ENCODE measurements at regions not wholly inside any gene's neighbourhood (a gene's known extent, or its start where the extent isn't known, plus 50 kb on each side); places are given as distances from the start of the nearest gene placed in this dataset.
"Not testable (repeated sequence)": the region's sequence is repeated elsewhere in the genome, so short reads cannot be mapped to it uniquely, and the experiment has no call there.

GRCh38 chr9:62844681-62845185 is 1654.9 kb downstream of the SPATA31A7 start:
- H3K36me3 ChIP-seq; H3K4me1 ChIP-seq; intact Hi-C loops (cut with DNase I; ENCODE audit: low total_unique reads); H3K4me3 ChIP-seq; H3K27ac ChIP-seq: not testable (repeated sequence)
- peaks cover 3 to 11% (median 7%) of the 10 kb centered on the region in 3 donors for H3K9me3 ChIP-seq
- DNase-seq: peak in 1 of 2 donors; percentile 58
- peaks cover 0 to 11% of the 10 kb centered on the region in 2 donors for H3K27me3 ChIP-seq

- peaks cover 0 to 12% of the 10 kb centered on the region in 2 donors for H3K27me3 ChIP-seq
- H3K4me3 ChIP-seq; H3K36me3 ChIP-seq; H3K27ac ChIP-seq; H3K9me3 ChIP-seq; intact Hi-C loops (cut with DNase I; ENCODE audit: low total_unique reads); H3K4me1 ChIP-seq: not testable (repeated sequence)
- DNase-seq: peak in 1 of 2 donors; percentile 38
These were observed 1658.4 kb downstream of the SPATA31A7 start for GRCh38 chr9:62848258-62848657.

GRCh38 chr9:62849991-62850390 is 1660.2 kb downstream of the SPATA31A7 start:
- H3K27ac ChIP-seq; H3K27me3 ChIP-seq; H3K4me1 ChIP-seq; intact Hi-C loops (cut with DNase I; ENCODE audit: low total_unique reads); H3K4me3 ChIP-seq; DNase-seq; H3K9me3 ChIP-seq; H3K36me3 ChIP-seq: not testable (repeated sequence)

- H3K4me3 ChIP-seq; H3K9me3 ChIP-seq; H3K4me1 ChIP-seq; H3K36me3 ChIP-seq; H3K27me3 ChIP-seq; intact Hi-C loops (cut with DNase I; ENCODE audit: low total_unique reads); H3K27ac ChIP-seq: not testable (repeated sequence)
- peak in 1 of 2 donors; percentile 56 for DNase-seq
These were observed 1667.4 kb downstream of the SPATA31A7 start for GRCh38 chr9:62857280-62857679.

GRCh38 chr9:62858240-62858639 is 1668.4 kb downstream of the SPATA31A7 start:
- DNase-seq; H3K9me3 ChIP-seq; H3K27ac ChIP-seq; H3K4me3 ChIP-seq; H3K36me3 ChIP-seq; H3K4me1 ChIP-seq; intact Hi-C loops (cut with DNase I; ENCODE audit: low total_unique reads): not testable (repeated sequence)
- peaks cover 0 to 15% of the 10 kb centered on the region in 2 donors for H3K27me3 ChIP-seq

GRCh38 chr9:62860939-62861860 is 1671.4 kb downstream of the SPATA31A7 start:
- peaks cover 0 to 25% of the 10 kb centered on the region in 2 donors for H3K27me3 ChIP-seq

GRCh38 chr9:62862180-62862579 is 1672.3 kb downstream of the SPATA31A7 start:
- DNase-seq; intact Hi-C loops (cut with DNase I; ENCODE audit: low total_unique reads); H3K36me3 ChIP-seq; H3K4me3 ChIP-seq; H3K9me3 ChIP-seq; H3K27ac ChIP-seq; H3K4me1 ChIP-seq: not testable (repeated sequence)
- H3K27me3 ChIP-seq: peaks cover 0 to 25% of the 10 kb centered on the region in 2 donors

More at GRCh38 chr9:62860939-62861860, 1671.4 kb downstream of the SPATA31A7 start:
- H3K36me3 ChIP-seq; intact Hi-C loops (cut with DNase I; ENCODE audit: low total_unique reads); H3K27ac ChIP-seq; H3K9me3 ChIP-seq; H3K4me1 ChIP-seq; H3K4me3 ChIP-seq: not testable (repeated sequence)
- DNase-seq: peak in 1 of 2 donors; percentile 62

- DNase-seq: peak in 1 of 2 donors; percentile 59
- H3K9me3 ChIP-seq; H3K27ac ChIP-seq; H3K4me1 ChIP-seq; intact Hi-C loops (cut with DNase I; ENCODE audit: low total_unique reads); H3K4me3 ChIP-seq; H3K36me3 ChIP-seq: not testable (repeated sequence)
- H3K27me3 ChIP-seq: peaks cover 0 to 28% of the 10 kb centered on the region in 2 donors
These were observed 1673.5 kb downstream of the SPATA31A7 start for GRCh38 chr9:62863319-62863718.

- H3K27ac ChIP-seq; intact Hi-C loops (cut with DNase I; ENCODE audit: low total_unique reads); H3K4me1 ChIP-seq; H3K9me3 ChIP-seq; H3K4me3 ChIP-seq; DNase-seq; H3K36me3 ChIP-seq: not testable (repeated sequence)
- peaks cover 0 to 31% of the 10 kb centered on the region in 2 donors for H3K27me3 ChIP-seq
These were observed 1674.0 kb downstream of the SPATA31A7 start for GRCh38 chr9:62863867-62864266.

- DNase-seq: peak in 1 of 2 donors; percentile 73
- intact Hi-C loops (cut with DNase I; ENCODE audit: low total_unique reads); H3K9me3 ChIP-seq; H3K4me1 ChIP-seq; H3K27ac ChIP-seq; H3K4me3 ChIP-seq; H3K36me3 ChIP-seq: not testable (repeated sequence)
- peaks cover 0 to 31% of the 10 kb centered on the region in 2 donors for H3K27me3 ChIP-seq
These were observed 1674.9 kb downstream of the SPATA31A7 start for GRCh38 chr9:62864481-62865469.

GRCh38 chr9:62869061-62869460 is 1679.2 kb downstream of the SPATA31A7 start:
- H3K4me3 ChIP-seq; DNase-seq; H3K36me3 ChIP-seq; H3K27ac ChIP-seq; H3K9me3 ChIP-seq; intact Hi-C loops (cut with DNase I; ENCODE audit: low total_unique reads); H3K4me1 ChIP-seq: not testable (repeated sequence)
- H3K27me3 ChIP-seq: peaks cover 0 to 13% of the 10 kb centered on the region in 2 donors

- intact Hi-C loops (cut with DNase I; ENCODE audit: low total_unique reads); H3K9me3 ChIP-seq; DNase-seq; H3K36me3 ChIP-seq; H3K27ac ChIP-seq; H3K4me3 ChIP-seq; H3K4me1 ChIP-seq: not testable (repeated sequence)
- peaks cover 0 to 17% of the 10 kb centered on the region in 2 donors for H3K27me3 ChIP-seq
These were observed 1681.9 kb downstream of the SPATA31A7 start for GRCh38 chr9:62871765-62872164.

GRCh38 chr9:62874213-62874612 is 1684.4 kb downstream of the SPATA31A7 start:
- peak in 1 of 2 donors; percentile 59 for DNase-seq
- H3K9me3 ChIP-seq; H3K27ac ChIP-seq; H3K36me3 ChIP-seq; H3K4me1 ChIP-seq; intact Hi-C loops (cut with DNase I; ENCODE audit: low total_unique reads); H3K4me3 ChIP-seq: not testable (repeated sequence)
- peaks cover 0 to 11% of the 10 kb centered on the region in 2 donors for H3K27me3 ChIP-seq
